GM19240 (cell line): ENCODE measurements at regions not wholly inside any gene's neighbourhood (a gene's known extent, or its start where the extent isn't known, plus 50 kb on each side); places are given as distances from the start of the nearest gene placed in this dataset.

Experiments used
- DNase-seq: peaks from one replicate; pipeline ENCODE4 v3.0.0; 2011; ENCODE audit warnings: low spot score; ENCODE audit not compliant: insufficient read length

- DNase-seq: no peak
Measured at GRCh38 chr4:58711039-58711438, 1600.9 kb upstream of the IGFBP7 start.

- no peak for DNase-seq
Measured at GRCh38 chr4:58688568-58688967, 1578.4 kb upstream of the IGFBP7 start.

- DNase-seq: no peak
Measured at GRCh38 chr4:58679886-58680285, 1569.7 kb upstream of the IGFBP7 start.

GRCh38 chr4:58679051-58679450, 1568.9 kb upstream of the IGFBP7 start:
- no peak for DNase-seq

- DNase-seq: no peak
Measured at GRCh38 chr4:58669783-58670182, 1559.6 kb upstream of the IGFBP7 start.

- DNase-seq: no peak
Measured at GRCh38 chr4:58665649-58666048, 1555.5 kb upstream of the IGFBP7 start.

GRCh38 chr4:58658701-58659100, 1548.5 kb upstream of the IGFBP7 start:
- no peak for DNase-seq

- DNase-seq: no peak
Measured at GRCh38 chr4:58653251-58653650, 1543.1 kb upstream of the IGFBP7 start.

- DNase-seq: no peak
Measured at GRCh38 chr4:58649226-58649625, 1539.0 kb upstream of the IGFBP7 start.

GRCh38 chr4:58646126-58646525, 1535.9 kb upstream of the IGFBP7 start:
- no peak for DNase-seq

GRCh38 chr4:58644549-58644948, 1534.4 kb upstream of the IGFBP7 start:
- no peak for DNase-seq

GRCh38 chr4:58636381-58636780, 1526.2 kb upstream of the IGFBP7 start:
- no peak for DNase-seq

GRCh38 chr4:58617226-58617625, 1507.0 kb upstream of the IGFBP7 start:
- no peak for DNase-seq

GRCh38 chr4:58611012-58611411, 1500.8 kb upstream of the IGFBP7 start:
- DNase-seq: no peak

- no peak for DNase-seq
Measured at GRCh38 chr4:58606303-58606702, 1496.1 kb upstream of the IGFBP7 start.

GRCh38 chr4:58603951-58604350, 1493.8 kb upstream of the IGFBP7 start:
- no peak for DNase-seq

- no peak for DNase-seq
Measured at GRCh38 chr4:58602731-58603359, 1492.7 kb upstream of the IGFBP7 start.

GRCh38 chr4:58602022-58602421, 1491.8 kb upstream of the IGFBP7 start:
- DNase-seq: no peak

- no peak for DNase-seq
Measured at GRCh38 chr4:58600290-58600689, 1490.1 kb upstream of the IGFBP7 start.

- no peak for DNase-seq
Measured at GRCh38 chr4:58590722-58591121, 1480.5 kb upstream of the IGFBP7 start.

- DNase-seq: no peak
Measured at GRCh38 chr4:58587856-58588255, 1477.7 kb upstream of the IGFBP7 start.

GRCh38 chr4:58566260-58566659, 1456.1 kb upstream of the IGFBP7 start:
- DNase-seq: no peak

- no peak for DNase-seq
Measured at GRCh38 chr4:58564695-58565475, 1454.7 kb upstream of the IGFBP7 start.
